ENCODE measurements at regions not wholly inside any gene's neighbourhood (a gene's known extent, or its start where the extent isn't known, plus 50 kb on each side); places are given as distances from the start of the nearest gene placed in this dataset.

DNA sequence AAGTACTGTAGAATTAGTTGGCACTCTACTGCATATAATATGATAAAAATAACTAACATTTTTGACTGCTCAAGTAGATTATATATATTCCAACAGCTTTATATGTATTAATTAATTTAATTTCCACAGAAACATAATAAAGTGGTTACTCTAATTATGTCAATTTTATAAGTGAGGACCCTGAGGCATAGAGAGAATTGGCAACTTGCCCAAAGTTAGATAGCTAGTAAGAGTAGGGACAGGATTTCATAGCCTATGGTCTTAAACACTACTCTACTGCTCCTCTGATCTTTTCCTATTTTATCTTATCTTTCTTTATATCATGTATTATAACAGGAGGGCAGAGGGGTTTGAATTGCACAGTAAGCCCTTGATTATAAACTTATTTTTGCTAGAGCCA is 418.7 kb upstream of the SGO1 start (continued):
- TF ChIP-seq, protein P1, sequence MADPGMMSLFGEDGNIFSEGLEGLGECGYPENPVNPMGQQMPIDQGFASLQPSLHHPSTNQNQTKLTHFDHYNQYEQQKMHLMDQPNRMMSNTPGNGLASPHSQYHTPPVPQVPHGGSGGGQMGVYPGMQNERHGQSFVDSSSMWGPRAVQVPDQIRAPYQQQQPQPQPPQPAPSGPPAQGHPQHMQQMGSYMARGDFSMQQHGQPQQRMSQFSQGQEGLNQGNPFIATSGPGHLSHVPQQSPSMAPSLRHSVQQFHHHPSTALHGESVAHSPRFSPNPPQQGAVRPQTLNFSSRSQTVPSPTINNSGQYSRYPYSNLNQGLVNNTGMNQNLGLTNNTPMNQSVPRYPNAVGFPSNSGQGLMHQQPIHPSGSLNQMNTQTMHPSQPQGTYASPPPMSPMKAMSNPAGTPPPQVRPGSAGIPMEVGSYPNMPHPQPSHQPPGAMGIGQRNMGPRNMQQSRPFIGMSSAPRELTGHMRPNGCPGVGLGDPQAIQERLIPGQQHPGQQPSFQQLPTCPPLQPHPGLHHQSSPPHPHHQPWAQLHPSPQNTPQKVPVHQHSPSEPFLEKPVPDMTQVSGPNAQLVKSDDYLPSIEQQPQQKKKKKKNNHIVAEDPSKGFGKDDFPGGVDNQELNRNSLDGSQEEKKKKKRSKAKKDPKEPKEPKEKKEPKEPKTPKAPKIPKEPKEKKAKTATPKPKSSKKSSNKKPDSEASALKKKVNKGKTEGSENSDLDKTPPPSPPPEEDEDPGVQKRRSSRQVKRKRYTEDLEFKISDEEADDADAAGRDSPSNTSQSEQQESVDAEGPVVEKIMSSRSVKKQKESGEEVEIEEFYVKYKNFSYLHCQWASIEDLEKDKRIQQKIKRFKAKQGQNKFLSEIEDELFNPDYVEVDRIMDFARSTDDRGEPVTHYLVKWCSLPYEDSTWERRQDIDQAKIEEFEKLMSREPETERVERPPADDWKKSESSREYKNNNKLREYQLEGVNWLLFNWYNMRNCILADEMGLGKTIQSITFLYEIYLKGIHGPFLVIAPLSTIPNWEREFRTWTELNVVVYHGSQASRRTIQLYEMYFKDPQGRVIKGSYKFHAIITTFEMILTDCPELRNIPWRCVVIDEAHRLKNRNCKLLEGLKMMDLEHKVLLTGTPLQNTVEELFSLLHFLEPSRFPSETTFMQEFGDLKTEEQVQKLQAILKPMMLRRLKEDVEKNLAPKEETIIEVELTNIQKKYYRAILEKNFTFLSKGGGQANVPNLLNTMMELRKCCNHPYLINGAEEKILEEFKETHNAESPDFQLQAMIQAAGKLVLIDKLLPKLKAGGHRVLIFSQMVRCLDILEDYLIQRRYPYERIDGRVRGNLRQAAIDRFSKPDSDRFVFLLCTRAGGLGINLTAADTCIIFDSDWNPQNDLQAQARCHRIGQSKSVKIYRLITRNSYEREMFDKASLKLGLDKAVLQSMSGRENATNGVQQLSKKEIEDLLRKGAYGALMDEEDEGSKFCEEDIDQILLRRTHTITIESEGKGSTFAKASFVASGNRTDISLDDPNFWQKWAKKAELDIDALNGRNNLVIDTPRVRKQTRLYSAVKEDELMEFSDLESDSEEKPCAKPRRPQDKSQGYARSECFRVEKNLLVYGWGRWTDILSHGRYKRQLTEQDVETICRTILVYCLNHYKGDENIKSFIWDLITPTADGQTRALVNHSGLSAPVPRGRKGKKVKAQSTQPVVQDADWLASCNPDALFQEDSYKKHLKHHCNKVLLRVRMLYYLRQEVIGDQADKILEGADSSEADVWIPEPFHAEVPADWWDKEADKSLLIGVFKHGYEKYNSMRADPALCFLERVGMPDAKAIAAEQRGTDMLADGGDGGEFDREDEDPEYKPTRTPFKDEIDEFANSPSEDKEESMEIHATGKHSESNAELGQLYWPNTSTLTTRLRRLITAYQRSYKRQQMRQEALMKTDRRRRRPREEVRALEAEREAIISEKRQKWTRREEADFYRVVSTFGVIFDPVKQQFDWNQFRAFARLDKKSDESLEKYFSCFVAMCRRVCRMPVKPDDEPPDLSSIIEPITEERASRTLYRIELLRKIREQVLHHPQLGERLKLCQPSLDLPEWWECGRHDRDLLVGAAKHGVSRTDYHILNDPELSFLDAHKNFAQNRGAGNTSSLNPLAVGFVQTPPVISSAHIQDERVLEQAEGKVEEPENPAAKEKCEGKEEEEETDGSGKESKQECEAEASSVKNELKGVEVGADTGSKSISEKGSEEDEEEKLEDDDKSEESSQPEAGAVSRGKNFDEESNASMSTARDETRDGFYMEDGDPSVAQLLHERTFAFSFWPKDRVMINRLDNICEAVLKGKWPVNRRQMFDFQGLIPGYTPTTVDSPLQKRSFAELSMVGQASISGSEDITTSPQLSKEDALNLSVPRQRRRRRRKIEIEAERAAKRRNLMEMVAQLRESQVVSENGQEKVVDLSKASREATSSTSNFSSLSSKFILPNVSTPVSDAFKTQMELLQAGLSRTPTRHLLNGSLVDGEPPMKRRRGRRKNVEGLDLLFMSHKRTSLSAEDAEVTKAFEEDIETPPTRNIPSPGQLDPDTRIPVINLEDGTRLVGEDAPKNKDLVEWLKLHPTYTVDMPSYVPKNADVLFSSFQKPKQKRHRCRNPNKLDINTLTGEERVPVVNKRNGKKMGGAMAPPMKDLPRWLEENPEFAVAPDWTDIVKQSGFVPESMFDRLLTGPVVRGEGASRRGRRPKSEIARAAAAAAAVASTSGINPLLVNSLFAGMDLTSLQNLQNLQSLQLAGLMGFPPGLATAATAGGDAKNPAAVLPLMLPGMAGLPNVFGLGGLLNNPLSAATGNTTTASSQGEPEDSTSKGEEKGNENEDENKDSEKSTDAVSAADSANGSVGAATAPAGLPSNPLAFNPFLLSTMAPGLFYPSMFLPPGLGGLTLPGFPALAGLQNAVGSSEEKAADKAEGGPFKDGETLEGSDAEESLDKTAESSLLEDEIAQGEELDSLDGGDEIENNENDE (IDR thresholded peaks at IDR 0.05; ENCODE audit: insufficient replicate concordance, low read length): no peak
- no peak for TF ChIP-seq EZH2 (IDR thresholded peaks at IDR 0.05; ENCODE audit: low read depth, low read length, severe bottlenecking)
- TF ChIP-seq RXRA (IDR thresholded peaks at IDR 0.05; ENCODE audit: insufficient read depth, low read depth, low read length): no peak
- TF ChIP-seq JUND (IDR thresholded peaks at IDR 0.05; ENCODE audit: low read length): no peak
- TF ChIP-seq RAD21 (IDR thresholded peaks at IDR 0.05 in 1 of 2, conservative IDR thresholded peaks at IDR 0.05 in 1 of 2; ENCODE audit: low read depth in 2 of 2, low read length in 2 of 2): no peak
- TF ChIP-seq TCF12 (IDR thresholded peaks at IDR 0.05; ENCODE audit: low read depth, low read length): no peak
- TF ChIP-seq CHD2 (IDR thresholded peaks at IDR 0.05; ENCODE audit: low read length): no peak
- TF ChIP-seq CREB1 (IDR thresholded peaks at IDR 0.05): no peak
- no peak for TF ChIP-seq SIRT6 (IDR thresholded peaks at IDR 0.05; ENCODE audit: low read length)
- TF ChIP-seq POLR2A (IDR thresholded peaks at IDR 0.05; ENCODE audit: control extremely low read depth in 1 of 2, low read depth in 2 of 2, low read length in 2 of 2): no peak
- no peak for TF ChIP-seq SAP30 (IDR thresholded peaks at IDR 0.05; ENCODE audit: insufficient read depth, insufficient replicate concordance, low read length)
- no peak for TF ChIP-seq POU5F1 (IDR thresholded peaks at IDR 0.05; ENCODE audit: low read depth, low read length)
- TF ChIP-seq BCL11A (IDR thresholded peaks at IDR 0.05; ENCODE audit: low read depth in 2 of 2, low read length in 2 of 2): no peak
- no peak for TF ChIP-seq POLR2AphosphoS5 (IDR thresholded peaks at IDR 0.05; ENCODE audit: low read depth, low read length)
